ENCODE measurements at regions not wholly inside any gene's neighbourhood (a gene's known extent, or its start where the extent isn't known, plus 50 kb on each side); places are given as distances from the start of the nearest gene placed in this dataset.

DNA sequence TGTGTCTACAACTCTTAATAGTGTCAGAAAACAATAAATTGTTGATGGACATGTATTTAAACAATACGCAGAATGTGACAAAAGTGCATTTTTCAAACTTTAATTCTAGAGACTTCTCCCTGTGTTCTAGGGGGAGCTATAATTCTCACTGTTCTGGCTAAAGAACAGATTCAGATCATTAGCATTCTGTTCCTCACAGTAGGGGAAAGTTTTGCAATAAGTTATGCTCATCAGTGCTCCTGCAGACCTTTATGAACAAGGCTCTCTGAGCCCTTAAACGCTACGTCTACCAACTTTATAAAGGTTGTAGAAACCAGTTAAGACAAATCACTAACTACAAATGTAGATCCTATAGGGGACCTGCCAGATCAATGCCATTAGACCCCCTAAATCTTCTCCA, 444.2 kb downstream of the SQOR start:
- H3K9me3 ChIP-seq (ENCODE audit: control insufficient read depth in 4 of 4, low read length in 3 of 4) = no peaks in the 10 kb centered on the region
- no peaks in the 10 kb centered on the region for H3K27me3 ChIP-seq (ENCODE audit: control insufficient read depth in 4 of 4, insufficient read depth in 4 of 4, low read length in 3 of 4)
- H3K36me3 ChIP-seq (ENCODE audit: control insufficient read depth in 4 of 4, insufficient read depth in 3 of 4, low read depth in 1 of 4, low read length in 3 of 4) = no peaks in the 10 kb centered on the region
- TF ChIP-seq RAD21 (IDR thresholded peaks at IDR 0.05) (no peak), TAF1 (conservative IDR thresholded peaks at IDR 0.05) (no peak), NR2F2 (IDR thresholded peaks at IDR 0.05) (no peak), JUND (IDR thresholded peaks at IDR 0.05) (no peak), ZBTB33 (IDR thresholded peaks at IDR 0.05) (no peak), YY1 (IDR thresholded peaks at IDR 0.05) (no peak), FOXA2 (IDR thresholded peaks at IDR 0.05) (no peak), FOXA1 (IDR thresholded peaks at IDR 0.05) (no peak), HNF4A (conservative IDR thresholded peaks at IDR 0.05) (no peak), SP1 (IDR thresholded peaks at IDR 0.05) (no peak), EGR1 (IDR thresholded peaks at IDR 0.05; ENCODE audit: low read depth in 2 of 2) (no peak), HNF4G (IDR thresholded peaks at IDR 0.05) (no peak), RXRA (IDR thresholded peaks at IDR 0.05) (no peak), GABPA (IDR thresholded peaks at IDR 0.05 in 1 of 2, conservative IDR thresholded peaks at IDR 0.05 in 1 of 2) (no peak)
- TF ChIP-seq, protein P1, sequence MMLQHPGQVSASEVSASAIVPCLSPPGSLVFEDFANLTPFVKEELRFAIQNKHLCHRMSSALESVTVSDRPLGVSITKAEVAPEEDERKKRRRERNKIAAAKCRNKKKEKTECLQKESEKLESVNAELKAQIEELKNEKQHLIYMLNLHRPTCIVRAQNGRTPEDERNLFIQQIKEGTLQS (IDR thresholded peaks at IDR 0.05) = no peak
- TF ChIP-seq, protein P2, sequence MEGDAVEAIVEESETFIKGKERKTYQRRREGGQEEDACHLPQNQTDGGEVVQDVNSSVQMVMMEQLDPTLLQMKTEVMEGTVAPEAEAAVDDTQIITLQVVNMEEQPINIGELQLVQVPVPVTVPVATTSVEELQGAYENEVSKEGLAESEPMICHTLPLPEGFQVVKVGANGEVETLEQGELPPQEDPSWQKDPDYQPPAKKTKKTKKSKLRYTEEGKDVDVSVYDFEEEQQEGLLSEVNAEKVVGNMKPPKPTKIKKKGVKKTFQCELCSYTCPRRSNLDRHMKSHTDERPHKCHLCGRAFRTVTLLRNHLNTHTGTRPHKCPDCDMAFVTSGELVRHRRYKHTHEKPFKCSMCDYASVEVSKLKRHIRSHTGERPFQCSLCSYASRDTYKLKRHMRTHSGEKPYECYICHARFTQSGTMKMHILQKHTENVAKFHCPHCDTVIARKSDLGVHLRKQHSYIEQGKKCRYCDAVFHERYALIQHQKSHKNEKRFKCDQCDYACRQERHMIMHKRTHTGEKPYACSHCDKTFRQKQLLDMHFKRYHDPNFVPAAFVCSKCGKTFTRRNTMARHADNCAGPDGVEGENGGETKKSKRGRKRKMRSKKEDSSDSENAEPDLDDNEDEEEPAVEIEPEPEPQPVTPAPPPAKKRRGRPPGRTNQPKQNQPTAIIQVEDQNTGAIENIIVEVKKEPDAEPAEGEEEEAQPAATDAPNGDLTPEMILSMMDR (IDR thresholded peaks at IDR 0.05; ENCODE audit: low read depth, low read length, missing input control) = no peak
- TF ChIP-seq, protein P3, sequence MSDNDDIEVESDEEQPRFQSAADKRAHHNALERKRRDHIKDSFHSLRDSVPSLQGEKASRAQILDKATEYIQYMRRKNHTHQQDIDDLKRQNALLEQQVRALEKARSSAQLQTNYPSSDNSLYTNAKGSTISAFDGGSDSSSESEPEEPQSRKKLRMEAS (IDR thresholded peaks at IDR 0.05) = no peak
- TF ChIP-seq, protein P4, sequence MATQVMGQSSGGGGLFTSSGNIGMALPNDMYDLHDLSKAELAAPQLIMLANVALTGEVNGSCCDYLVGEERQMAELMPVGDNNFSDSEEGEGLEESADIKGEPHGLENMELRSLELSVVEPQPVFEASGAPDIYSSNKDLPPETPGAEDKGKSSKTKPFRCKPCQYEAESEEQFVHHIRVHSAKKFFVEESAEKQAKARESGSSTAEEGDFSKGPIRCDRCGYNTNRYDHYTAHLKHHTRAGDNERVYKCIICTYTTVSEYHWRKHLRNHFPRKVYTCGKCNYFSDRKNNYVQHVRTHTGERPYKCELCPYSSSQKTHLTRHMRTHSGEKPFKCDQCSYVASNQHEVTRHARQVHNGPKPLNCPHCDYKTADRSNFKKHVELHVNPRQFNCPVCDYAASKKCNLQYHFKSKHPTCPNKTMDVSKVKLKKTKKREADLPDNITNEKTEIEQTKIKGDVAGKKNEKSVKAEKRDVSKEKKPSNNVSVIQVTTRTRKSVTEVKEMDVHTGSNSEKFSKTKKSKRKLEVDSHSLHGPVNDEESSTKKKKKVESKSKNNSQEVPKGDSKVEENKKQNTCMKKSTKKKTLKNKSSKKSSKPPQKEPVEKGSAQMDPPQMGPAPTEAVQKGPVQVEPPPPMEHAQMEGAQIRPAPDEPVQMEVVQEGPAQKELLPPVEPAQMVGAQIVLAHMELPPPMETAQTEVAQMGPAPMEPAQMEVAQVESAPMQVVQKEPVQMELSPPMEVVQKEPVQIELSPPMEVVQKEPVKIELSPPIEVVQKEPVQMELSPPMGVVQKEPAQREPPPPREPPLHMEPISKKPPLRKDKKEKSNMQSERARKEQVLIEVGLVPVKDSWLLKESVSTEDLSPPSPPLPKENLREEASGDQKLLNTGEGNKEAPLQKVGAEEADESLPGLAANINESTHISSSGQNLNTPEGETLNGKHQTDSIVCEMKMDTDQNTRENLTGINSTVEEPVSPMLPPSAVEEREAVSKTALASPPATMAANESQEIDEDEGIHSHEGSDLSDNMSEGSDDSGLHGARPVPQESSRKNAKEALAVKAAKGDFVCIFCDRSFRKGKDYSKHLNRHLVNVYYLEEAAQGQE (IDR thresholded peaks at IDR 0.05) = no peak
- H3K4me3 ChIP-seq (ENCODE audit: low read depth in 1 of 3, low read length in 3 of 3) = no peak overlapping the region
- no peaks in the 10 kb centered on the region for H3K4me1 ChIP-seq (ENCODE audit: control insufficient read depth in 4 of 4, insufficient read depth in 4 of 4, low read length in 3 of 4)
- 93% methylated on average over 3 of the region's 3 CpGs for WGBS
- no peak for DNase-seq (ENCODE audit: low spot score)
- H3K9ac ChIP-seq (ENCODE audit: low read depth in 1 of 2, low read length in 2 of 2) = no peak overlapping the region
- no peak overlapping the region for H3K27ac ChIP-seq (ENCODE audit: low read depth in 1 of 2, low read length in 2 of 2)
